NCI-H146 (cell line): ENCODE measurements at regions not wholly inside any gene's neighbourhood (a gene's known extent, or its start where the extent isn't known, plus 50 kb on each side); places are given as distances from the start of the nearest gene placed in this dataset.
"Not testable (repeated sequence)": the region's sequence is repeated elsewhere in the genome, so short reads cannot be mapped to it uniquely, and the experiment has no call there.

Source experiments
- DNase-seq: peaks from one replicate; lab custom pipeline; 2025; lab: John Stamatoyannopoulos, UW

GRCh38 chr9:100639854-100640253 is 62.0 kb downstream of the CAVIN4 start:
- peak; percentile 54 for DNase-seq

GRCh38 chr9:100640447-100641050 is 62.7 kb downstream of the CAVIN4 start:
- DNase-seq, result no peak

GRCh38 chr9:100641166-100641565 is 63.3 kb downstream of the CAVIN4 start:
- DNase-seq, result no peak

GRCh38 chr9:100652850-100653249 is 75.0 kb downstream of the CAVIN4 start:
- DNase-seq, result peak; percentile 5

GRCh38 chr9:100653643-100654334 is 75.9 kb downstream of the CAVIN4 start:
- DNase-seq, result no peak

GRCh38 chr9:100656851-100657250 is 79.0 kb downstream of the CAVIN4 start:
- not testable (repeated sequence) for DNase-seq

- DNase-seq, result no peak
Measured at GRCh38 chr9:100661668-100662067, 83.8 kb downstream of the CAVIN4 start.

GRCh38 chr9:100662122-100662521 is 84.2 kb downstream of the CAVIN4 start:
- no peak for DNase-seq

- no peak for DNase-seq
Measured at GRCh38 chr9:100667448-100667847, 89.6 kb downstream of the CAVIN4 start.

- no peak for DNase-seq
Measured at GRCh38 chr9:100668024-100668423, 90.1 kb downstream of the CAVIN4 start.

GRCh38 chr9:100669968-100670367 is 92.1 kb downstream of the CAVIN4 start:
- peak; percentile 59 for DNase-seq

GRCh38 chr9:100670719-100671118 is 92.8 kb downstream of the CAVIN4 start:
- DNase-seq, result peak; percentile 46

- DNase-seq, result no peak
Measured at GRCh38 chr9:100671898-100672297, 94.0 kb downstream of the CAVIN4 start.

GRCh38 chr9:100673249-100673648 is 95.4 kb downstream of the CAVIN4 start:
- DNase-seq, result no peak

GRCh38 chr9:100674419-100675122 is 96.7 kb downstream of the CAVIN4 start:
- no peak for DNase-seq

- peak; percentile 7 for DNase-seq
Measured at GRCh38 chr9:100679834-100680233, 102.0 kb downstream of the CAVIN4 start.

- no peak for DNase-seq
Measured at GRCh38 chr9:100686420-100686819, 108.5 kb downstream of the CAVIN4 start.

- no peak for DNase-seq
Measured at GRCh38 chr9:100689635-100690034, 111.8 kb downstream of the CAVIN4 start.

GRCh38 chr9:100690438-100690837 is 112.6 kb downstream of the CAVIN4 start:
- no peak for DNase-seq

- DNase-seq, result no peak
Measured at GRCh38 chr9:100697339-100697738, 119.5 kb downstream of the CAVIN4 start.

- no peak for DNase-seq
Measured at GRCh38 chr9:100698945-100699344, 121.1 kb downstream of the CAVIN4 start.

GRCh38 chr9:100699668-100700067 is 121.8 kb downstream of the CAVIN4 start:
- no peak for DNase-seq

GRCh38 chr9:100700689-100701318 is 122.9 kb downstream of the CAVIN4 start:
- DNase-seq, result peak; percentile 52
